Right lobe of liver (tissue), 6 donors: ENCODE measurements at regions not wholly inside any gene's neighbourhood (a gene's known extent, or its start where the extent isn't known, plus 50 kb on each side); places are given as distances from the start of the nearest gene placed in this dataset.

Experiments
- ATAC-seq, 4 donors: fragments of 200-7000 bp; cut with Tn5 transposase; one replicate each; pipeline ENCODE4 v1.9.1; 2020; ENCODE audit warnings: mild to moderate bottlenecking in 4 of 4, moderate library complexity in 4 of 4
- DNase-seq, 3 donors: peaks; one replicate each; pipeline ENCODE4 v3.0.0-alpha.2; 2020
- H3K27ac ChIP-seq, 3 donors: fragments of 200-600 bp; one replicate each; pipeline ENCODE4 v1.8.0; 2022
- H3K27me3 ChIP-seq, 2 donors: fragments of 200-600 bp; one replicate each; pipeline ENCODE4 v1.8.0; 2022
- H3K36me3 ChIP-seq, 4 donors: fragments of 200-600 bp; sonication (generic) in 1 of 4; one replicate each; pipeline versions ENCODE4 v1.5.1 to v1.8.0; 2017 to 2022; ENCODE audit warnings: control low read depth in 1 of 4
- H3K4me1 ChIP-seq, 4 donors: fragments of 200-600 bp; sonication (generic) in 1 of 4; one replicate each; pipeline versions ENCODE4 v1.5.1 to v1.8.0; 2017 to 2022; ENCODE audit warnings: control low read depth in 1 of 4
- H3K4me3 ChIP-seq, 3 donors: fragments of 200-600 bp; one replicate each; pipeline ENCODE4 v1.8.0; 2022
- H3K9me3 ChIP-seq, 4 donors: fragments of 200-600 bp; sonication (generic) in 1 of 4; one replicate each; pipeline versions ENCODE4 v1.5.1 to v1.8.0; 2017 to 2022; ENCODE audit warnings: control low read depth in 1 of 4
- CTCF ChIP-seq, 4 donors: fragments of 200-600 bp in 3 of 4; fragments of 450-650 bp in 1 of 4; IDR thresholded peaks; one replicate each; pipeline versions ENCODE4 v1.5.1 to v1.8.0; 2016 to 2022; ENCODE audit warnings: antibody characterized with exemption in 4 of 4, mild to moderate bottlenecking in 2 of 4
- POLR2A ChIP-seq: fragments of 450-650 bp; IDR thresholded peaks from one replicate; pipeline ENCODE4 v1.6.1; 2017; ENCODE audit warnings: antibody characterized with exemption, mild to moderate bottlenecking
- WGBS: methylation state at CpG from one replicate; pipeline ENCODE4 v1.1.6; 2018; ENCODE audit warnings: low coverage, low lambda C conversion rate; ENCODE audit not compliant: insufficient coverage; ENCODE audit errors: missing lambda C conversion rate; 5-methylcytosine and 5-hydroxymethylcytosine counted together
- intact Hi-C, 2 donors: fragments of 100-400 bp; cut with DNase I; formaldehyde crosslinking; loops; one replicate each; pipeline versions ENCODE4 v1.11.2 to v1.14.1; 2022
- donor health status: DM: no; HTN: yes; CAD: no.
- donor health status: DM: no; HTN: no; CAD: no.
- donor health status: DM: no; HTN: no; CAD: no.
- donor health status: DM: no; HTN: yes; CAD: no.
- donor health status: DM: no; HTN: yes; CAD: no.

- DNase-seq (no peak), ATAC-seq (no peak)
- Histone ChIP-seq H3K27ac (no peak overlapping the region), H3K9me3 (no peaks in the 10 kb centered on the region), H3K27me3 (no peaks in the 10 kb centered on the region), H3K36me3 (no peaks in the 10 kb centered on the region), H3K4me1 (no peaks in the 10 kb centered on the region), H3K4me3 (no peak overlapping the region)
- intact Hi-C loops, result no loop called here
- TF ChIP-seq POLR2A, result no peak
- TF ChIP-seq CTCF (IDR thresholded peaks at IDR 0.05), result no peak
- 50% methylated on average over 6 of the region's 6 CpGs for WGBS
These were observed 169.6 kb upstream of the DCBLD2 start for GRCh38 chr3:99071096-99071495.

GRCh38 chr3:99069973-99070372, 168.5 kb upstream of the DCBLD2 start:
- H3K4me1 ChIP-seq, result no peaks in the 10 kb centered on the region
- no peak overlapping the region for H3K4me3 ChIP-seq
- H3K27me3 ChIP-seq, result no peaks in the 10 kb centered on the region
- H3K27ac ChIP-seq, result no peak overlapping the region
- DNase-seq (no peak), ATAC-seq (no peak)
- no peak for TF ChIP-seq CTCF (IDR thresholded peaks at IDR 0.05)
- TF ChIP-seq POLR2A, result no peak
- no peaks in the 10 kb centered on the region for H3K36me3 ChIP-seq
- 47% methylated on average over 1 of the region's 1 CpG for WGBS
- intact Hi-C loops, result no loop called here
- no peaks in the 10 kb centered on the region for H3K9me3 ChIP-seq

- H3K4me1 ChIP-seq, result no peaks in the 10 kb centered on the region
- ATAC-seq (no peak), DNase-seq (no peak)
- H3K27me3 ChIP-seq, result no peaks in the 10 kb centered on the region
- H3K36me3 ChIP-seq, result no peaks in the 10 kb centered on the region
- H3K4me3 ChIP-seq, result no peak overlapping the region
- H3K9me3 ChIP-seq, result no peaks in the 10 kb centered on the region
- H3K27ac ChIP-seq, result no peak overlapping the region
- TF ChIP-seq CTCF (IDR thresholded peaks at IDR 0.05) (no peak), POLR2A (no peak)
- 51% methylated on average over 4 of the region's 4 CpGs for WGBS
- intact Hi-C loops, result no loop called here
These were observed 165.4 kb upstream of the DCBLD2 start for GRCh38 chr3:99066863-99067262.

GRCh38 chr3:99049164-99049563, 147.7 kb upstream of the DCBLD2 start:
- H3K4me3 ChIP-seq, result no peak overlapping the region
- 25% methylated on average over 1 of the region's 1 CpG for WGBS
- no peak overlapping the region for H3K27ac ChIP-seq
- DNase-seq (no peak), ATAC-seq (no peak)
- intact Hi-C loops, result no loop called here
- H3K36me3 ChIP-seq, result no peaks in the 10 kb centered on the region
- no peaks in the 10 kb centered on the region for H3K9me3 ChIP-seq
- H3K27me3 ChIP-seq, result no peaks in the 10 kb centered on the region
- TF ChIP-seq CTCF (IDR thresholded peaks at IDR 0.05) (no peak), POLR2A (no peak)
- H3K4me1 ChIP-seq, result no peaks in the 10 kb centered on the region

- H3K4me1 ChIP-seq, result no peaks in the 10 kb centered on the region
- intact Hi-C loops, result no loop called here
- no peaks in the 10 kb centered on the region for H3K36me3 ChIP-seq
- no peak overlapping the region for H3K27ac ChIP-seq
- ATAC-seq (no peak), DNase-seq (no peak)
- no peak overlapping the region for H3K4me3 ChIP-seq
- H3K27me3 ChIP-seq, result no peaks in the 10 kb centered on the region
- TF ChIP-seq CTCF (IDR thresholded peaks at IDR 0.05) (no peak), POLR2A (no peak)
- no peaks in the 10 kb centered on the region for H3K9me3 ChIP-seq
- no CpG with 5 or more reads among the region's 2 CpGs for WGBS
These were observed 140.3 kb upstream of the DCBLD2 start for GRCh38 chr3:99041747-99042146.
